ENCODE measurements at regions not wholly inside any gene's neighbourhood (a gene's known extent, or its start where the extent isn't known, plus 50 kb on each side); places are given as distances from the start of the nearest gene placed in this dataset.

DNA sequence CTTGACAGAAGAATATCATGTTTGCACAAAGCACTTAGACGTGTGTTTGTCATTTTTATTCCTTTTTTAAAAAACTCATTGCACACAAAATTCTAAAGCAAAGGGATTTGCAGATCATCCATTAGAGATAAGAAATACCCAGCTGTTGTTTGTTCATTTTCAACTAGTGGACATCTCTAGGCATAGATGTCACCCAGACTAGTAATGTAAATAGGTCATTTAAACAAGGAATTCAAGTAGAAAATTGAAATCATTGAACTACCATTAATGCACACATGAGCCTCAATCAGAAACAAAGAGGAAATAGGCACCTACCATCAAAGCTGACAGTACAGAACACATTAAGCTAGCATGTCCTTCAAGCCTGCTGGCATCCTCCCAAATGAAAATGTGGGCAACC lies 107.3 kb downstream of the OR2K2 start:
- Histone ChIP-seq H3K9me3 (ENCODE audit: insufficient read depth, low read depth, low read length) (no peaks in the 10 kb centered on the region), H3K4me3 (ENCODE audit: insufficient read depth, low read depth, low read length) (no peak overlapping the region), H2AFZ (ENCODE audit: low read depth, low read length) (no peak overlapping the region), H3K27ac (ENCODE audit: low read depth, low read length) (no peak overlapping the region), H3K36me3 (ENCODE audit: insufficient read depth, low read length) (no peaks in the 10 kb centered on the region), H4K20me1 (ENCODE audit: insufficient read depth, low read length) (no peaks in the 10 kb centered on the region), H3K4me2 (ENCODE audit: low read length) (no peak overlapping the region), H3K27me3 (ENCODE audit: insufficient read depth, low read length) (no peaks in the 10 kb centered on the region), H3K9ac (ENCODE audit: low read length) (no peak overlapping the region), H3K4me1 (ENCODE audit: insufficient read depth, low read length) (no peaks in the 10 kb centered on the region), H3K79me2 (ENCODE audit: insufficient read depth, low read length) (no peaks in the 10 kb centered on the region)
- H3K27me3 Mint-ChIP-seq (ENCODE audit: low read depth, unreplicated experiment) = no peaks in the 10 kb centered on the region
- no peaks in the 10 kb centered on the region for H3K9me3 Mint-ChIP-seq (ENCODE audit: unreplicated experiment)
- DNase-seq (ENCODE audit: low read depth) (no peak), FAIRE-seq (no peak)
- TF ChIP-seq EZH2 (IDR thresholded peaks at IDR 0.05; ENCODE audit: insufficient read depth, low read length) = no peak
- TF ChIP-seq, protein P1, sequence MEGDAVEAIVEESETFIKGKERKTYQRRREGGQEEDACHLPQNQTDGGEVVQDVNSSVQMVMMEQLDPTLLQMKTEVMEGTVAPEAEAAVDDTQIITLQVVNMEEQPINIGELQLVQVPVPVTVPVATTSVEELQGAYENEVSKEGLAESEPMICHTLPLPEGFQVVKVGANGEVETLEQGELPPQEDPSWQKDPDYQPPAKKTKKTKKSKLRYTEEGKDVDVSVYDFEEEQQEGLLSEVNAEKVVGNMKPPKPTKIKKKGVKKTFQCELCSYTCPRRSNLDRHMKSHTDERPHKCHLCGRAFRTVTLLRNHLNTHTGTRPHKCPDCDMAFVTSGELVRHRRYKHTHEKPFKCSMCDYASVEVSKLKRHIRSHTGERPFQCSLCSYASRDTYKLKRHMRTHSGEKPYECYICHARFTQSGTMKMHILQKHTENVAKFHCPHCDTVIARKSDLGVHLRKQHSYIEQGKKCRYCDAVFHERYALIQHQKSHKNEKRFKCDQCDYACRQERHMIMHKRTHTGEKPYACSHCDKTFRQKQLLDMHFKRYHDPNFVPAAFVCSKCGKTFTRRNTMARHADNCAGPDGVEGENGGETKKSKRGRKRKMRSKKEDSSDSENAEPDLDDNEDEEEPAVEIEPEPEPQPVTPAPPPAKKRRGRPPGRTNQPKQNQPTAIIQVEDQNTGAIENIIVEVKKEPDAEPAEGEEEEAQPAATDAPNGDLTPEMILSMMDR (IDR thresholded peaks at IDR 0.05; ENCODE audit: insufficient read depth, low read depth, low read length) = no peak
- H3K36me3 Mint-ChIP-seq (ENCODE audit: low read depth, unreplicated experiment) = no peaks in the 10 kb centered on the region
- H3K27ac Mint-ChIP-seq (ENCODE audit: unreplicated experiment) = no peak overlapping the region
- H3K4me1 Mint-ChIP-seq (ENCODE audit: low read depth, unreplicated experiment) = no peaks in the 10 kb centered on the region
- H3K4me3 Mint-ChIP-seq (ENCODE audit: unreplicated experiment) = no peak overlapping the region

DNA sequence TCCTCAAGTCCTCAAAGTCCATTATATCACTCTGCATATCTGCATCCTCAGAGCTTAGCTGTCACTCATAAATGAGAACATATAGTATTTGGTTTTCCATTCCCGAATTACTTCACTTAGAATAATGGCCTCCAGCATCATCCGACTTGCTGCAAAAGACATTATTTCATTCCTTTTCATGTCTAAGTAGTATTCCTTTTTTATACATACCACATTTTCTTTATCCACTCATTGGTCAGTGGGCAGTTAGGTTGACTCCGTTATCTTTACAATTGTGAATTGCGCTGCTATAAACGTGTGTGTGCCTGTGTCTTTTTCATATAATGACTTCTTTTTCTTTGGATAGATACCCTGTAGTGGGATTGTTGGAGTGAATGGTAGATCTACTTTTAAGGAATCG lies 117.2 kb downstream of the OR2K2 start:
- Histone ChIP-seq H3K27me3 (ENCODE audit: insufficient read depth, low read length) (no peaks in the 10 kb centered on the region), H3K4me3 (ENCODE audit: insufficient read depth, low read depth, low read length) (no peak overlapping the region), H3K9me3 (ENCODE audit: insufficient read depth, low read depth, low read length) (no peaks in the 10 kb centered on the region), H3K79me2 (ENCODE audit: insufficient read depth, low read length) (no peaks in the 10 kb centered on the region), H4K20me1 (ENCODE audit: insufficient read depth, low read length) (no peaks in the 10 kb centered on the region), H2AFZ (ENCODE audit: low read depth, low read length) (no peak overlapping the region), H3K4me1 (ENCODE audit: insufficient read depth, low read length) (no peaks in the 10 kb centered on the region), H3K27ac (ENCODE audit: low read depth, low read length) (no peak overlapping the region), H3K9ac (ENCODE audit: low read length) (no peak overlapping the region), H3K36me3 (ENCODE audit: insufficient read depth, low read length) (no peaks in the 10 kb centered on the region), H3K4me2 (ENCODE audit: low read length) (no peak overlapping the region)
- Mint-ChIP-seq H3K9me3 (ENCODE audit: unreplicated experiment) (peaks cover 2% of the 10 kb centered on the region), H3K27ac (ENCODE audit: unreplicated experiment) (no peak overlapping the region), H3K4me3 (ENCODE audit: unreplicated experiment) (no peak overlapping the region), H3K36me3 (ENCODE audit: low read depth, unreplicated experiment) (no peaks in the 10 kb centered on the region), H3K4me1 (ENCODE audit: low read depth, unreplicated experiment) (no peaks in the 10 kb centered on the region), H3K27me3 (ENCODE audit: low read depth, unreplicated experiment) (no peaks in the 10 kb centered on the region)
- DNase-seq (ENCODE audit: low read depth) = no peak
- TF ChIP-seq, protein P1 (IDR thresholded peaks at IDR 0.05; ENCODE audit: insufficient read depth, low read depth, low read length) = no peak
- no peak for TF ChIP-seq EZH2 (IDR thresholded peaks at IDR 0.05; ENCODE audit: insufficient read depth, low read length)
- no peak for FAIRE-seq

DNA sequence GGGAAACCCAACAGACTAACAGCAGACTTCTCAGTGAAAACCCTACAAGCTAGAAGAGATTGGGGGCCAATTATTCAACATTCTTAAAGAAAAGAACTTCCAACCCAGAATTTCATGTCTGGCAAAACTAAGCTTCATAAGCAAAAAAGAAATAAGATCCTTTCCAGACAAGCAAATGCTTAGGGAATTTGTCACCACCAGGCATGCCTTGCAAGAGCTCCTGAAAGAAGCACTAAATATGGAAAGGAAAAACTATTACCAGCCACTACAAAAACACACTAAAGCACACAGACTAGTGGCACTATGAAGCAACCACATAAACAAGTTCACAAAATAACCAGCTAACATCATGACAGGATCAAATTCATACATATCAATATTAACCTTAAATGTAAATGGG lies 131.1 kb downstream of the OR2K2 start:
- no peaks in the 10 kb centered on the region for H3K9me3 ChIP-seq (ENCODE audit: insufficient read depth, low read depth, low read length)
- H3K27ac ChIP-seq (ENCODE audit: low read depth, low read length) = no peak overlapping the region
- Mint-ChIP-seq H3K4me3 (ENCODE audit: unreplicated experiment) (no peak overlapping the region), H3K27ac (ENCODE audit: unreplicated experiment) (no peak overlapping the region), H3K36me3 (ENCODE audit: low read depth, unreplicated experiment) (peaks cover 8% of the 10 kb centered on the region), H3K9me3 (ENCODE audit: unreplicated experiment) (peaks cover 29% of the 10 kb centered on the region), H3K27me3 (ENCODE audit: low read depth, unreplicated experiment) (no peaks in the 10 kb centered on the region), H3K4me1 (ENCODE audit: low read depth, unreplicated experiment) (no peaks in the 10 kb centered on the region)
- peak; percentile 21 for DNase-seq (ENCODE audit: low read depth)
- H3K79me2 ChIP-seq (ENCODE audit: insufficient read depth, low read length) = no peaks in the 10 kb centered on the region
- H3K4me3 ChIP-seq (ENCODE audit: insufficient read depth, low read depth, low read length) = no peak overlapping the region
- H3K27me3 ChIP-seq (ENCODE audit: insufficient read depth, low read length) = no peaks in the 10 kb centered on the region
- H3K9ac ChIP-seq (ENCODE audit: low read length) = no peak overlapping the region
- TF ChIP-seq, protein P1 (IDR thresholded peaks at IDR 0.05; ENCODE audit: insufficient read depth, low read depth, low read length) = no peak
- no peak for TF ChIP-seq EZH2 (IDR thresholded peaks at IDR 0.05; ENCODE audit: insufficient read depth, low read length)
- no peak for FAIRE-seq
- no peak overlapping the region for H2AFZ ChIP-seq (ENCODE audit: low read depth, low read length)
- H3K36me3 ChIP-seq (ENCODE audit: insufficient read depth, low read length) = no peaks in the 10 kb centered on the region
- H3K4me1 ChIP-seq (ENCODE audit: insufficient read depth, low read length) = no peaks in the 10 kb centered on the region
- H4K20me1 ChIP-seq (ENCODE audit: insufficient read depth, low read length) = no peaks in the 10 kb centered on the region
- H3K4me2 ChIP-seq (ENCODE audit: low read length) = no peak overlapping the region
